ENCODE measurements at regions not wholly inside any gene's neighbourhood (a gene's known extent, or its start where the extent isn't known, plus 50 kb on each side); places are given as distances from the start of the nearest gene placed in this dataset.

DNA sequence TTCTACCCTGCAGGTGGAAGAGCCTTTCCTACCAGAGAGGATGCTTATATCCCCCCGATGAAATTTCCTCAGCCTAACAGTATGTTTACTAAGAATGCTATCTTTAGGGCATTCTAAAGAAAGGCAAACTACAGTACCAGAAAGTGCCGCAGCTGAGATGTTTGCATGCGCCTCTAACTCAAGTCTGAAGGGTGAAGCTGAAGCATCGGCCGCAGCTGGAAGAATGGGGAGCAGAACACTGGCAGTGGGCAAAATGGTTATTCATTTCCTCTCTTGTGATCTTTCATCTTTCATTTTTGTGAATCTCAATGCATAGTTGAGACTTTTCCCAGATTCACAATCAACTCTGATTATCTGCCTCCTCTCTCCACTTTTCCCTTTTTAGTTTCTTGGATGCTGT, 648.2 kb upstream of the ZEB2 start:
- Histone ChIP-seq H3K9me3 (no peaks in the 10 kb centered on the region), H3K4me3 (no peak overlapping the region), H3K4me1 (ENCODE audit: low read depth) (no peaks in the 10 kb centered on the region), H3K36me3 (ENCODE audit: low read depth) (no peaks in the 10 kb centered on the region)
- intact Hi-C loops (cut with DNase I, micrococcal nuclease), result no loop called here
- ATAC-seq, result no peak
- DNase-seq, result no peak
- TF ChIP-seq, protein P1, sequence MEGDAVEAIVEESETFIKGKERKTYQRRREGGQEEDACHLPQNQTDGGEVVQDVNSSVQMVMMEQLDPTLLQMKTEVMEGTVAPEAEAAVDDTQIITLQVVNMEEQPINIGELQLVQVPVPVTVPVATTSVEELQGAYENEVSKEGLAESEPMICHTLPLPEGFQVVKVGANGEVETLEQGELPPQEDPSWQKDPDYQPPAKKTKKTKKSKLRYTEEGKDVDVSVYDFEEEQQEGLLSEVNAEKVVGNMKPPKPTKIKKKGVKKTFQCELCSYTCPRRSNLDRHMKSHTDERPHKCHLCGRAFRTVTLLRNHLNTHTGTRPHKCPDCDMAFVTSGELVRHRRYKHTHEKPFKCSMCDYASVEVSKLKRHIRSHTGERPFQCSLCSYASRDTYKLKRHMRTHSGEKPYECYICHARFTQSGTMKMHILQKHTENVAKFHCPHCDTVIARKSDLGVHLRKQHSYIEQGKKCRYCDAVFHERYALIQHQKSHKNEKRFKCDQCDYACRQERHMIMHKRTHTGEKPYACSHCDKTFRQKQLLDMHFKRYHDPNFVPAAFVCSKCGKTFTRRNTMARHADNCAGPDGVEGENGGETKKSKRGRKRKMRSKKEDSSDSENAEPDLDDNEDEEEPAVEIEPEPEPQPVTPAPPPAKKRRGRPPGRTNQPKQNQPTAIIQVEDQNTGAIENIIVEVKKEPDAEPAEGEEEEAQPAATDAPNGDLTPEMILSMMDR (IDR thresholded peaks at IDR 0.05), result no peak

DNA sequence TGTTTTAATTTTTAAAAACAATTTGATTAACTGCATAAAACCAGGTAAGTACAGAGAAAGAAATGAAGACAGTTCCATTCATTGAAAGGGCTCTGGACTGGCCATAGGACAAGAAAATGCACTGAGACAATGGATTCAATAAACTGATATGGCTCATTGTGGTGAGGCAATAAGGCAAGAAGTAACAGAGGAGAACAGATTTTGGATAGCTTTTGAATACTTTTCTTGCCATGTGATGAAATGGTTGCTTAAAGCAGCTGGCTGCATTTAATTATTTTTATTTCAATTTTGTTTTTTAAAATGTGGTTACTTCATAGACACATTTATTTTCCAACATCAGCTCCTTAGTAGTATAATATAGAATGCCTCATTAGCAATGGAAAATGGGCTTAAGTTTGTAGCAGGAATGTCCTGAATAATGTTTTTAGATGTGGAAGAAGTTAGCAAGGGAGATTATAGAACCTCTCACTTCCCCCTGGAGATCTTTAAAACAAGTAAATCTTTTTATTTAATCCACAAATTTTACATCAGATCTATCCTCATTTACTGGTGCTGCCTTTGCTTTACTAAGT, 646.9 kb upstream of the ZEB2 start:
- H3K9me3 ChIP-seq, result no peaks in the 10 kb centered on the region
- no peak for ATAC-seq
- H3K36me3 ChIP-seq (ENCODE audit: low read depth), result no peaks in the 10 kb centered on the region
- H3K4me3 ChIP-seq, result no peak overlapping the region
- intact Hi-C loops (cut with DNase I, micrococcal nuclease), result no loop called here
- H3K4me1 ChIP-seq (ENCODE audit: low read depth), result no peaks in the 10 kb centered on the region
- no peak for DNase-seq
- TF ChIP-seq, protein P1 (IDR thresholded peaks at IDR 0.05), result no peak

DNA sequence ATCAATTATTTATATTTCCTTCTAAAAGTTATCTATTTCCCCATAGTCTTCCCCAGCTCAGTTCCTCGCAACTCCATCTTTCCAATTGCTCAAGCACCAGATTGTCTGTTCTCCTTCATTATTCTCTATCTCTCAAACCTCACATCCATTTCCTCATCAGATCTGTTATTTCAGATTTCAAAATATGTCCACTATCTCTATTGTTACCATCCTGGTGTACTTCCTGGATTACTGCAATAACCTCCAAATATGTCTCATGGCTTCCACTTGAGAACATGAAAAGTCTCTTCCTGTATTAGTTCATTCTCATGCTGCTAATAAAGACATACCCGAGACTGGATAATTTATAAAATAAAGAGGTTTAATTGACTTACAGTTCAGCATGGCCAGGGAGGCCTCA, 641.7 kb upstream of the ZEB2 start:
- no peaks in the 10 kb centered on the region for H3K9me3 ChIP-seq

DNA sequence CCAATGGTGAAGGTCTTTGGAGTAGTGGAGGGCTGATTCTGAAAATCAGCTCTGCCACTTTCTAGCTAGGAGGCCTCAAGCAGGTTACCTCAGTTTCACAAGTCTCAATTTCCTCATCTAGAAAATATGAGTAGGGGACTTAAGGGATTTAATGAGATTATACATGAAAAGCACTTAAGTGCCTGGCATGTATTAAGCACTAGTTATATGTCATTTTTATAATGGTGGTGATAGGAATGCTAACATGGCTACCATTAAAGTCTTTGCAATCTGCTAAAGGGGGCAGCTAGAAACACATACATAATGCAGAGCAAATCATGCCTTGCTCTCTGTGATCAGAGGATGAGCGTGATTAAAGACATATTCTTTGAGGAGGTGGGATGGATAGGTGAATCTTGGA, 640.9 kb upstream of the ZEB2 start:
- H3K9me3 ChIP-seq, result no peaks in the 10 kb centered on the region
- H3K4me1 ChIP-seq (ENCODE audit: low read depth), result no peaks in the 10 kb centered on the region
- TF ChIP-seq, protein P1 (IDR thresholded peaks at IDR 0.05), result no peak
- intact Hi-C loops (cut with DNase I, micrococcal nuclease), result no loop called here
- no peaks in the 10 kb centered on the region for H3K36me3 ChIP-seq (ENCODE audit: low read depth)
- ATAC-seq (no peak), DNase-seq (no peak)
- H3K4me3 ChIP-seq, result no peak overlapping the region

More for the DNA sequence above, 641.7 kb upstream of the ZEB2 start:
- DNase-seq, result no peak
- Histone ChIP-seq H3K4me1 (ENCODE audit: low read depth) (no peaks in the 10 kb centered on the region), H3K4me3 (no peak overlapping the region), H3K36me3 (ENCODE audit: low read depth) (no peaks in the 10 kb centered on the region)
- TF ChIP-seq, protein P1 (IDR thresholded peaks at IDR 0.05), result no peak
- intact Hi-C loops (cut with DNase I, micrococcal nuclease), result no loop called here
- ATAC-seq, result no peak

DNA sequence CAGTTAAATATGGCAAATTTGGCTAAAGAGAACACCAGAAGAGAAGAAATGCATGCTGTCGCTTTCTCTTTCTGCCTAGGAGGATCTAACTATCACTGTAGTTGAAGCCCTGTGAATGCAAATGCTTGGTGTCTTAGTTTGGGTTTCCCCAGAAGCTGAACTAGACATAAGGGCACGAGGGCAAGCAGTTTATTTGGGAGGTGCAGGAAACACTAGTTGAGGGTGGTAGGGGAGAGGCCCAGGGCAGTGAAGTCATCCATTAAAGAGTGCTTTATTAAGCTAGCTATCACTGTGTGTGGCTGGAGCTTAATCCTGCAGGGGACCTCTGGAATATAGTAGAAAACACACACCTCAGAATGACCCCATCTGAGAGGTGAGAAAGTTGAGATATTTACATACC, 639.8 kb upstream of the ZEB2 start:
- TF ChIP-seq, protein P1 (IDR thresholded peaks at IDR 0.05), result no peak
- Histone ChIP-seq H3K4me1 (ENCODE audit: low read depth) (no peaks in the 10 kb centered on the region), H3K4me3 (no peak overlapping the region), H3K36me3 (ENCODE audit: low read depth) (no peaks in the 10 kb centered on the region), H3K9me3 (no peaks in the 10 kb centered on the region)
- DNase-seq, result no peak
- no peak for ATAC-seq
- intact Hi-C loops (cut with DNase I, micrococcal nuclease), result no loop called here

Measured in mucosa of descending colon (tissue), 3 donors.